ENCODE measurements at regions not wholly inside any gene's neighbourhood (a gene's known extent, or its start where the extent isn't known, plus 50 kb on each side); places are given as distances from the start of the nearest gene placed in this dataset.
"Not testable (repeated sequence)": the region's sequence is repeated elsewhere in the genome, so short reads cannot be mapped to it uniquely, and the experiment has no call there.

DNA sequence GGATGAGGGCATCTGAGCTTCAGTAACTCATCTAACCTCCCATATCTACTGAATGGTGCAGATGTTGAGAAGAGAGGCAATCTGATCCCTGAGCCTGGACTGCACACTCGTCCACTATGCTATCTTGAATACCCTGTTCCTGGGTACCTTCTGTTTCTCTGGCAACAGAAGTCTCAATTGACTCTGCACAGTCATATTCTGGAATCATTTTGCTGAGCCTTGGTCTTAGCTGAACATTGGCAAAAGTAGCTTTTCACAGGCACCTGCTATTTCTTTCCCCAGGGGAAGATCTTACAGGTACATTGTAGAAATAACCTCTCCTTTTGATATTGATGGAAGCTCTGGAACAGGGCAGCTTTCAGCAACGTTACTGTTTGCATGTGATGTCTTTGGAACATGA, 161.5 kb upstream of the GPR101 start:
- no peak for DNase-seq

- DNase-seq, result peak; percentile 27
Measured at GRCh38 chrX:137194164-137194563, 160.4 kb upstream of the GPR101 start.

DNA sequence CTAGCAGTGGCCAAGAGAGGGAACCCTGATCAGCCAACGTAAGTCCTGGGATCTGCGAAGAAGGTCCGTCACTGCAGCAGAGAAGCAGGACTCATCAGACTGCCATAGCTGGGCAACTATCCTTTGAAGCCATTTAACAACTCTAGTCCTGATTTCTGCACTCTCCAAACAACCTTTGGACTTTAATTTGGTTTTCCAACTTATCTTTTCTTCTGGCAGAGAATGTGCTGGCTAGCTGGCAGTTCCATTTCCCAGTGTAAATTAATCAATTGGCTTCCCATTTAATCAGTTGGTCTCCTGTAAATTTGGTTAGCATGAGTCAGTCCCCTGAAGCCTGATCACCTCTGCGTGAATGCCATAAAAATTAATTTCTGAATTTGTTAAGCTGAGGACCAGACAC, 153.7 kb upstream of the GPR101 start:
- DNase-seq, result no peak

GRCh38 chrX:137178392-137178791, 144.6 kb upstream of the GPR101 start:
- no peak for DNase-seq

DNA sequence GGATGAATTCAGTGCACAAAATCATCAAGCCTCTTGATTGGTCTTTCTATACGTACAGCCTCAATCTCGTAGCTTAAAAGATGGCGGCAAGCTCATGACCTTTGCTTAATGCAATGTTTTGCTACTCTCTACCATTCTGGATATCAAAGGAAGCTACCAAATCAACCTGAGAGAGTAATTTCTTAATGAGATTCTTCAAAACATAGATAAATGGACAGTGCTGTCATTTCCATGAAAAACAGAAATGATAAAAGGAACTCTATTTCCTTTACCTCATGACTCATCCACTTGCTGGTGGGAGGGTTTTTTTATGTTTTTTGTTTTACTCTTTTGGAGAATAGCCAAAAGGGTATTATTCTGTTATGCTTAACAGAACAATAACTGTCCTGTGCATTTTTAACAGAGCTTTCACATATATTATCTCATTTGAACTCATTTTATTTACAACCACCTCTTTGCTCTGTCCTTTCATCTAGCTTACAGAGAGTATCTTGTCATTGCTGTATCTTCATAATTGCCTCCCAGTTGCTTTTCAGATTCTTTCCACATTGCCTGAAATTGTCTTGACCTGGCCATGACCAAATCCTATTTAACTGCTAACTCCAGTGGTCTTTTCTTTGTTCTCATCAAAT, 138.6 kb upstream of the GPR101 start:
- no peak for DNase-seq

DNA sequence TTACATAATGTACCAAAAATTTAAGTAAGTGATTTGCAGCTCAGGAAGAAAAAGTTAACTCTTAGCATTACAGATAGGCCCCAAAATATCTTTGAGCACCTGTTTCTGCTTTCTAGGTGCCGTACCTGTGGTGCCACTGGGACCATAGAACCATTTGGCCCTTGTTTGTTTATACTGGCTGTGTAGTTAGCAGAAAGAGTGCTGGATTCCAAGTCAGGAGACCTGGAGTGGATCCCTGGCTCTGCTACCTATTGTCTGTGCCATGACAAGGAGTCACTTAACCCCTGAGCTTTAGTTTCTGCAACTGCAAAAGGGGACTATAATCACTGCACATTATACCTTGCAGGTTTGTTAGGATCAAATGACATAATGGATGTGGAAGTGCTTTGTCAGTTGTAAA, 137.8 kb upstream of the GPR101 start:
- no peak for DNase-seq

DNA sequence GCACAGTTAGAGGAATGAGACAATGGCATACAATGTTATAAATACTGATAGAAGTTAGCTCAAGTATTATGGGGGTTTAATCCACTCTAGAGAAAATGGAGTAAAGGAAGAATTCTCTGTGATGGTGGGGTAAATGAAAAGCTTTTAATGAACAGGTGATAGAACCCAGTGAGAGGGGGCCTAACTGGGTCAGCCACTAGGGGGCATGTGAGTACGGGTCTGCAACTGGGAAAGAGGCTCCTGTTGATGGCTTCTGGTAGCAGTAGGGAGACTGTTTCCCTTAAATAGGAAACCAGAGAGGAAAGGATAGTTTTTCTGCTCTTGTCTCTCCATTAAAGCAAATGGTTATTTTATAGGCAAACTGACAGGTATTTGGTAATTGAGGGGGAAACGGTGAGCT, 132.8 kb upstream of the GPR101 start:
- peak; percentile 9 for DNase-seq

DNA sequence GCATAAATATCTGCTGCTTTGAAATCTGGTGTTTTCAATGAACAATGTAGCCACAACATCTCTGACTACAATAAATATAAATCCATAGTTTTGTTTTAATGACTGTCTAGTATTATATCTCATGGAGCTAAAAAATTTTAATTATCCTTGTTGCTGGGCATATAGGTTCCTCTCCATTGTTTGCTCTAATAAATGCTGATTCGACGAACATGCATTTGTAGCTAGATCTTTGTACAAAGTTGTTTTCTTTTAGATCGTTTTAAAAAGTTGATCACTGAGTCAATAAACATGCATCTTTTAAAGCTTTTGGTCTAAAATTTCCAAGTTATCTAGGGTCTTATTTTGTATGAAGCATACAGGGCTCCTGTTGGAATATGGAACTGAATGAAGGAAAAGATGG, 130.5 kb upstream of the GPR101 start:
- DNase-seq, result no peak

GRCh38 chrX:137151403-137151802, 117.6 kb upstream of the GPR101 start:
- no peak for DNase-seq

- no peak for DNase-seq
Measured at GRCh38 chrX:137143864-137144263, 110.1 kb upstream of the GPR101 start.

DNA sequence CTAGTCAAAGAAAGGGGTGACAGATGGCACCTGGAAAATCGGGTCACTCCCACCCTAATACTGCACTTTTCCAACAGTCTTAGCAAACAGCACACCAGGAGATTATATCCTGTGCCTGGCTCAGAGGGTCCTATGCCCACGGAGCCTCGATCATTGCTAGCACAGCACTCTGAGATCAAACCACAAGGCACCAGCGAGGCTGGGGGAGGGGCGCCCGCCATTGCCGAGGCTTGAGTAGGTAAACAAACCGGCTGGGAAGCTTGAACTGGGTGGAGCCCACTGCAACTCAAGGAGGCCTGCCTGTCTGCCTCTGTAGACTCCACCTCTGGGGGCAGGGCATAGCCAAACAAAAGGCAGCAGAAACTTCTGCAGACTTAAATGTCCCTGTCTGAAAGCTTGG, 88.9 kb upstream of the GPR101 start:
- not testable (repeated sequence) for DNase-seq

GRCh38 chrX:137119049-137119448, 85.3 kb upstream of the GPR101 start:
- no peak for DNase-seq

DNA sequence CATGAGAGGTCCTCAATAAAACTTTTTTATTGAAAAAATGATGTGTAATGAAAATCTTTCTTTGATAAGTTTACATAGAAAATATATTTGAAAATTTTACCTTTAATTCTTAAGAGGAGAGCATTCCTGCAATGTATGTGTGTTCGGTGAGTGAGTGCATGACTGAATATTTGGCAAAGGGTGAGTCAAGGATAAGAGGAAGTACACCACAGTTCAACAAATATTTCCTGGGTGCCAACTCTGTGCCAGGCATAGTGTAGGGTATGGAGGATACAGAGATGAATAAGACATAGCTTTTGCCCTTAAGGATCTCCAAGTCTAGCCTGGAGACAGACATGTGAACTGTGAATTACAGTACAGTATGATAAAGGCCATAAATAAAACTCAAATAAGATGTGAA, 84.7 kb upstream of the GPR101 start:
- DNase-seq, result no peak

DNA sequence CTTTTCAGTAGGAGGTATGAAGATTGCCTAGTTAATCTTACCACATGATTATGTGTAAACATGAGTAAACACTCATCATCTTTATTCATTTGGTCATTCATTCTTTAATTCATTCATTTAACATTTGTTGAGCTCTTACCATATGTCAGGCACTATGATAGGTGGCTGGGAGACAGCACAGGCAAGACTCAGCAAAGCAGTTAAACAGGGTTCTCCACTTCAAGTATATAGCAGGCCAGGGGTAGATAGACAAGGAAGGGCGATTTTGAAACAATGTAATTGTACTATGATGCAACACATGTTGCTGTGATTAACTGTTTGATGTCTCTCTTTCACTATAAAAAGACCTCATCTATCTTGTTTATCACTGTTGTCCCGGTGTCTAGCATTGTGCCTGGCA, 84.3 kb upstream of the GPR101 start:
- DNase-seq, result no peak

- not testable (repeated sequence) for DNase-seq
Measured at GRCh38 chrX:137107877-137108276, 74.1 kb upstream of the GPR101 start.

DNA sequence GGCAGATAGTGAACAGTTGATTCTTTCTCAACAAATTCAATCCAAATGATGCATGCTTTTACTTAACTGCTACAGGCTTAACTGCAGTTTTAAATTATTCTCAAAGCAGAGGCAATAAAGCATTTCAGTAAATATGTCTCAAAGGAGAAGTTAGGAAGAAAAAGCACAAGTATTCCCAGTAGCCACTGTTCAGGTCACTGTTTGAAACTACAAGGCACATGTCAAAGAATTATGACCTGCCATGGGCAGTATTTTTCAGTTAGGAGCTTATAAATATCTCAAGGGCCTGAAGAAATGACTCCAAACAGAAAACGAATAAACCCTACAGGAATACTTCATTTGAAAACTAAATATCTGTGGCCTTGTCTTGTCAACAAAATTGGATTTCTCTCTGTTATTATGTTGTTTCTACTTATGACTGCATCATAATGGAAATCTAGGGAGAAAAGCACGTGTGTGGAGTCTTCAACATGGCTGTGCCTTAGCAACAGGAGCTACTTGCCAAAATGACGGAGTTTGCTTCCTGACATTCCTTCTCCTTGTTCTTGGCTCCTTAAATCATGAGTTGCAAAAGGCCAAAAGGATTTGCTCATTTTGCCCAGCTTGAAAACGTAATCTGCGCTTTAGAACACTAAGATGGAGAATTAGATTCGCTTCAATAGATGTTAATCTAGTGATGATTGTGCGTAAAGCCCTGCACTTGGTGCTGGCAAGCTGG, 67.6 kb upstream of the GPR101 start:
- DNase-seq, result no peak

Measured in suppressor macrophage treated with lipopolysaccharide for 4 hours (primary cell).